GM20000 (cell line): ENCODE measurements at regions not wholly inside any gene's neighbourhood (a gene's known extent, or its start where the extent isn't known, plus 50 kb on each side); places are given as distances from the start of the nearest gene placed in this dataset.

Source experiments
- DNase-seq: peaks from one replicate; pipeline ENCODE4 v3.0.0; 2012; ENCODE audit warnings: low spot score
- CTCF ChIP-seq: IDR thresholded peaks from 2 replicates; pipeline ENCODE4 v1.5.1; 2012; ENCODE audit warnings: mild to moderate bottlenecking, control low read depth; ENCODE audit errors: extremely low read depth, missing control alignments

- no peak for TF ChIP-seq CTCF
- DNase-seq = no peak
These were observed 577.2 kb upstream of the PCDH15 start for GRCh38 chr10:55378196-55378595.

- TF ChIP-seq CTCF = no peak
- DNase-seq = no peak
These were observed 573.9 kb upstream of the PCDH15 start for GRCh38 chr10:55374917-55375316.

- TF ChIP-seq CTCF = no peak
- no peak for DNase-seq
These were observed 573.0 kb upstream of the PCDH15 start for GRCh38 chr10:55374060-55374459.

GRCh38 chr10:55369670-55370420, 568.8 kb upstream of the PCDH15 start:
- no peak for DNase-seq
- TF ChIP-seq CTCF = no peak

- no peak for DNase-seq
- TF ChIP-seq CTCF = no peak
These were observed 567.4 kb upstream of the PCDH15 start for GRCh38 chr10:55368467-55368866.

GRCh38 chr10:55367555-55367954, 566.5 kb upstream of the PCDH15 start:
- DNase-seq = no peak
- TF ChIP-seq CTCF = no peak

GRCh38 chr10:55358539-55358938, 557.5 kb upstream of the PCDH15 start:
- no peak for TF ChIP-seq CTCF
- no peak for DNase-seq
